CD4-positive, alpha-beta T cell treated with Interleukin-12 subunit alpha and Interleukin-12 subunit beta, for 1 hour (primary cell): ENCODE measurements at regions not wholly inside any gene's neighbourhood (a gene's known extent, or its start where the extent isn't known, plus 50 kb on each side); places are given as distances from the start of the nearest gene placed in this dataset.

Source experiments
- DNase-seq: peaks from one replicate; pipeline ENCODE4 v3.0.0-alpha.2; 2020

DNA sequence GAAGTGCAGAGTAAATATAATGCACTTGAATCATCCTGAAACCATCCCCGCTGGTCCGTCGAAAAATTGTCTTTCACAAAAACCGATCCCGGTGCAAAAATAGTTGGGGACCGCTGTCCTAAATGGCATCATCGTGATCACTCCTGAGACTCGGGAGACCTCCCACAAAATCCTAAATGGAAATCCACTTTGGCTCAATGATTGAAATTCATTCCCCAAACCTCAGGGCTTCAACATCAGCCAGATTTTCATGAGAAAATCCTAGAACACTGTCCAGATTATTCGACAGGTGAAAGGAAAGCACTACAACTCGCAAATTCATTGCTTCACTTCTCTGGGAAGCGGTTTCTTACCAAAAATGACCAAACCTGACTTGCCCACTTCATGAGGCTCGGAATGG is 335.3 kb upstream of the ZNF507 start:
- DNase-seq: no peak

DNA sequence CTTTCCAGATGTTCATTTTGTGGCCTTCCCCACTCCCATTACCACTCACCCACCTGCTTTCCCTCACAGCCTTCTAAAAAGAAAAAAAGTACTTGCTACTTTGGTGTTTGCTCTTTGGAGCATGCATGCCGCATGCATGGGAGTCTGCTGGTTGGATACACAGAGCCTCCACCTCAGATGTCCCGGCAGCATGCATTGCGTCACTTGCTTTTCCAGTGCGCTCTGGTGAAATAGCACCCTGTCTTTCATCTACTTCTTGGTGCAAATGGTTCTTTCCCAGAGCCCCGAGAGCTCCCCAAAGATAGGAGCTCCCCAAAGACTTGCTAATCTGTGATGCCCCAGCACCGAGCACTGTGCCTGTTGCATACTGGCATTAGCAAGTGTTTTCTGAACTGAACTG is 333.2 kb upstream of the ZNF507 start:
- no peak for DNase-seq

DNA sequence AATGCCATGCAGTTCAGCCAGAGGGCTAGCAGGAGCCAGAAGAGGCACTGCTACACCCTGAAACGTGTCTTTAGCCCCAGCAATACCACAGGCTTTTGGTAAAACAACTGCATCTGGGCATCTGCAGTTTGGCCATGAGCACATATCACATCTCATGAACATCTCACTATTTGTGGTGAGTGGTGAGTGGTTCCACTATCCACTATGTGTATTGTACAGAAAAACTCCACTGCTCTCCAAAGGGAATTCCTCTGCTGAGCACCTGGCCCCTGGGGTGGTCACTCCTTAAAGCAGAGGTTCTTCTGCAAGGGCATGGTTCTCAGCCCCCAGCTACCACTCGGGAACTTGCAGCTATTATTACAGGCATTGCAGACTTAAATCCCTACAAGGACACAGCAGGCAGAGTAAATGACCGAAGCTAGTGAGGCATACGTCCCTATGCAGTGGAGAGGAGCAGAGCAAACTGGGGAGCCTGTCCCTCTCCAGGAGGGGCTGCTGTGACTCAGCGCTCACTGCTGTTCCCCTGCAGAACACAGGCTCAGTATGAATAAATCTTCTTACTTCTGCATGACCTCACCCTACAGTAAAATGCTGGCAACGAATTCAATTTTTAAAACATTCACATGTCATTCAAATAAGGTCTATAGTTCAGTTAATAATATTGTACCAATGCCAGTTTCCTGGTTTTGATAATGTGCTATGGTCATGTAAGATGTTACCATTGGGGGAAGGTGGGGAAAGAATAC is 332.4 kb upstream of the ZNF507 start:
- DNase-seq: no peak

DNA sequence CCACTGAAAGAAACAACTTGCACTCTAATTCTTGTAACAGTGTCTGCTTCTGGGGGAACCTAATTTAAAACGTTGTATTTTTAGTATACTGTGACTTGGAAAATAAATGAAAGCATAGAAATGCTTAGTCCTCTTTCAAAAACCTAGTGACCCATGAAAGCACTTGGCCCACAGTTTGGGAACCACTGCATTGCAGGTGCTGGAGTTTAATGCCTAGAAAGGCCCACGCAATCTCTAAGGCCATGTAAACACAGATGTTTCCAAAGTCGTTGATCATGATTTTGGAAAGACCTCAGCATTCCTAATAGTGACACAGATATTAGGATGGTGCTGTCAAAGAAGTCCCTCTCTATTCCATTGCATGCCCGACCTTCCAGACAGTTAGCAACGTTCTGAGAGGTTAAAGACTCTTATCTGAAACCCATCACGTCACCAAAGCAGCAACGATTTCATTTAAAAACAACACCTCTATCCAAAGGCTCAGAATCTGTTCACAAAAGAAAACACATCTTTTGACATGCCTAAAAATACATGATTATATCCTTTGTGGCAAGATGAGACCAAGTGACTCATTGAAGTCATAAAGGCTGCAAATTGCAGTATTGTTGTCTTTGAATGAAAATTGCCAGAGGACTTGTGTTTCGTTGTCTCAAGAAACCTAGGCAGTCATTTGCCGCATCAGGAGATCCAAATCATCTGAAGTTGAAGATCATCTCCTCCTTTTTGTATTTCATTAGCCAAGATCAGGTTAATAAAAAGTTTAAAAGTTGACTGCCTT is 328.0 kb upstream of the ZNF507 start:
- DNase-seq: no peak

DNA sequence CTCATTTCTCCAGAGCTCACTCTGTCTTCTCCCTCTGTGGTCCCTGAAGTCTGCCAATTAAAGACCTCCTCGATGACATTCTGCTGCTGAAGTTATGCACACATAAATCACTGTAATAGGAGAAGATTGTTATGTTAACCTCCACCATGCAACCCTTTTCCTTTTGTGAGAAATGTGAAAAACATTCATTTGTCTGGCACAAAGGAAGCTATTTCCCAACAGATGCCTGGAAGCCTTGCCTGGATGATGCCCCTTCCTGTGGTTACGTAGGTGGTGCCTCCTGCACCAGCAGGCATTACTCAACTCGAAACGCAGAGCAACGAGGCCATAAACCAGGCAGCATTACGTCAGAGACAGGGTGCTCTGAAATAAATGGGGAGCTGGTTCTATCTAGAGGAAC is 327.4 kb upstream of the ZNF507 start:
- no peak for DNase-seq

DNA sequence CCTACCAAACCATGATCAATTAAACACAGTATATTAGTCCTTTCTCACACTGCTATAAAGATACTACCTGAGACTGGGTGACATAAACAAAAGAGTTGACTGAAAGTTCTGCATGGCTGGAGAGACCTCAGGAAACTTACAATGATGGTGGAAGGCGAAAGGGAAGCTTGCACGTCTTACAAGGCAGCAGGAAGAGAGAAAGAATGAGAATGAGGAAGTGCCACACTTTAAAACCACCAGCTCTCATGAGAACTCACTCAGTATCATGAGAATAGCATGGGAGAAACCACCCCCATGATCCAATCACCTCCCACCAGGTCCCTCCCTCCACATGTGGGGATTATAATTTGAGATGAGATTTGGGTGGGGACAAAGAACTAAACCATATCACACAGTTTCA is 324.9 kb upstream of the ZNF507 start:
- no peak for DNase-seq

DNA sequence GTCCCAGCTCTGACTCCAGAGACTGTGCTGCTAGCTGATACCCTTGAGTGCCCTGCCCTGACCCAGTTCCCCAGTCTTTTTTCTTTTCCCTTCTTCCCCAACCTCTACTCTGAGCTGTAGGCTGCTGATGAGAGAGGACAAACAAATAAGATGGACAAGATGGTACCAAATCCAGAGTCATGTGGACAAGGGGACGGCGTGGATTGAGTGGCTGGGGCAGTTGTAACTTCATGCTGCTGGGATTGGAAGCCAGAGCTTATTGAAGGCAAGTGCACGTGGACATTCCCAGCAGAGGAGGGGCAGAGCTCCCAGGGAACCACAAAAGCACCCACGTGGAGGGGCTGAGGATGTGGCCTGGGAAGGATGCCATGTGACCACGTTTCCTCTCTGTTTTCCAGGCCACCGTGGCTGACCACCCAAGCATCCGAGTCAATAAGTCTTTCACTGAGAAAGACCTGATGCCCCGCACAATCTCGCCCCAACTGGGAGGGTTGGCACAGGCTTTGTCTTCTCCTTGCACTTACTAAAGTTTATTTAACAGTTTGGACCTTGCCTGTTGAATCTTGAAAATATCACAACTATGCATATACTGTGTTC is 323.3 kb upstream of the ZNF507 start:
- no peak for DNase-seq

DNA sequence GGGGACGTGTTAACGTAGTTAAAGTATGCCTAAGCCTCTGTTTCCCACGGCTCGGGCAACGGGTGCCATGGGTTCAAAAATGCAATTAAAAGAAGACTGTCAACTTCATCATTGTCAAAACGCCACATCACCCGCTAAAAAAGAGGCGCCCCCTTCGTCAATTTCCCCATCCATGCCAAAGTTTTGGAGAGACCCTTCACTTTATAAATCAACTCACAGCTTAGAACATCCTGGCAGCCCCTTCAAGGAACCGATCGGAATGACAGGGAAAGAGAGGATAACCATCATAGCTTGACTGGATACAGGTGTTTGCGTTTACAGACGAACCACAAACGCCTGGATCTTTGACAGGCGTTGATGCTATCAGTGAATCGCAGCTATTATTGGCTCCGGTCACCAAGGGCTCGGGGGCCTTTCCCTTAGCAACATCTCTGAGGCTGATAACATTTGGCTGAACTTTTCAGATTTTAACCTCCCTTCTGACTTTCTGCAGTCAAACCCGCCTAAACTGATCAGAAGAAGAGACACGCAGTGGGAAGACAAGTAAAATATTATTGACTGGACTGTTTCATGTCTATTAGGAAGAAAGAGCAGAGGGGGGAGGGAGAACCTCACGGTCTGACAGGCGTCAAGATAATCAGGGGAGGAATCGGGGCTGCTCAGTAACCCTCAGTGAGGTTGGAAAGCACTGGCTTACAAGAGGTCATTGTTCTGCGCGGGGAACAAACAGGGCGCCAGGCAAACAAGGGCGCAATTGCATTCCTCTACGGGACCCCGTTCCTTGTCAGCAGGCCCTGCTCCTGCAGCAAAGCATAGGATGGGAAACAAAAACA is 322.5 kb upstream of the ZNF507 start:
- no peak for DNase-seq

DNA sequence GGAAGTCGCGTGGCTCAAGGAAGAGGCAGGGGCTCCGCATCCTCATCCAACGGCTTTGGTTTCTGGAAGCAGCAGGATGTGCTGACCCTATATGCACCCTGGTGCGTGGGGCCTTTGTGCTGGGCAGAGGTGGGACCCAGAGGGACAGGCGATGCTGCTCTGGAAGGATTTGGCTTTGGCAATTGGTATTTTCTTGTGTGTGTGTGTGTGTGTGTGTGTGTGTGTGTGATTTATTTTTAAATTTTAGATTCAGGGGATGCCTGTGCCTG is 321.9 kb upstream of the ZNF507 start:
- DNase-seq: no peak

DNA sequence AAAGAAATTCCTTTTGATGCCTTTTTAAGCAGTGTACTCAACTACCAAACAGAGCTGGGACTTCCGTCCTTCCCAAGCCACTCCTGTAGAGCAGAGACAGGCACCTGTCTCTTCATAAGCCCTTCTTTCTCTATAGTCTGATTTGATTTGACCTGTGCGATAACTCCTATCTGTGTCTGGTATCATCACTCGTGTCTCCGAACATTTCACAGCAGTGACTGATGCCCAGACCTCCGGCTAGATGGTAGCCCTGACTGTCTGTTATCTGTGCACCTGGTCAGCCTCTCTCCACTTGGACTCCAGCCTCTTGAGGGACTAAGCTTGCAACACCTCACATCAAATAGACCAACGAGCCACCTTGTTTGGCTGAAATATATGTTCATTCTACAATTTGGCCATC is 316.2 kb upstream of the ZNF507 start:
- DNase-seq: no peak

DNA sequence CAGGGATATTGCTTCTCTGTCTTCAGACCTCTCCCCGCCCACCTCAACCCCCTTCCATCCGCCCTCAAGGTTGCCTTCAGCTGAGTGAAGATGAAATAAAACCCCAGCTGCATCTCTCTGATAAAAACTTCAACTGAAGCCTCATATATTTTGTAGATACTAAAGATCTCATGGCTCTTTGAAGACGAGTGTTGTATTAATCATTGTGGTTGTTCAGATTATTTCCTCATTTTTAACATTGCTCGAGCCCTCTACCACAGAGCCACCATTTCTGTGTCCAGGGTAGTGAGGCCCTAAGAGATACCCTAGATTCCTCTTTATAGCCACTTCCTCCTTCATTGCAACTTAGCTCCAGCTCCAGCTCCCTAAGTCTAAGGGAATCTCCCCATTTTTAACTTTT is 312.8 kb upstream of the ZNF507 start:
- DNase-seq: no peak

DNA sequence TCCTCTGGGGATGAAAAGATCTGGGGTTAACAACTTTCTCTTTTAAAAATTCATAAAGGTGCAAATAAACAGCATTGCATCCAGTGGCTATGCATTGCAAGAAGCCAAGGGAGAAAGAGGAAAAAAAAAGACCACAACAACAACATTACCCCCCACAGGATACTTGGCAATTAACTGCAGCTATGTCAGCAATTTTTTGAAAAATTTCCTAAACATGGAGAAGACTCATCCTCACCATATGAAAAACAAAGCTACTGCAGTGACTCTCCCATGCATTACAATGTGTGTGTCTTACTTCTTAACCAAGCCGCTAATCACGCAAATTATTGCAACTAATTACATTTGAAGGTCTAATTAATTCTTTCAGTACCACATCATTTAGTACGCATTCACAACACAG is 309.8 kb upstream of the ZNF507 start:
- no peak for DNase-seq

DNA sequence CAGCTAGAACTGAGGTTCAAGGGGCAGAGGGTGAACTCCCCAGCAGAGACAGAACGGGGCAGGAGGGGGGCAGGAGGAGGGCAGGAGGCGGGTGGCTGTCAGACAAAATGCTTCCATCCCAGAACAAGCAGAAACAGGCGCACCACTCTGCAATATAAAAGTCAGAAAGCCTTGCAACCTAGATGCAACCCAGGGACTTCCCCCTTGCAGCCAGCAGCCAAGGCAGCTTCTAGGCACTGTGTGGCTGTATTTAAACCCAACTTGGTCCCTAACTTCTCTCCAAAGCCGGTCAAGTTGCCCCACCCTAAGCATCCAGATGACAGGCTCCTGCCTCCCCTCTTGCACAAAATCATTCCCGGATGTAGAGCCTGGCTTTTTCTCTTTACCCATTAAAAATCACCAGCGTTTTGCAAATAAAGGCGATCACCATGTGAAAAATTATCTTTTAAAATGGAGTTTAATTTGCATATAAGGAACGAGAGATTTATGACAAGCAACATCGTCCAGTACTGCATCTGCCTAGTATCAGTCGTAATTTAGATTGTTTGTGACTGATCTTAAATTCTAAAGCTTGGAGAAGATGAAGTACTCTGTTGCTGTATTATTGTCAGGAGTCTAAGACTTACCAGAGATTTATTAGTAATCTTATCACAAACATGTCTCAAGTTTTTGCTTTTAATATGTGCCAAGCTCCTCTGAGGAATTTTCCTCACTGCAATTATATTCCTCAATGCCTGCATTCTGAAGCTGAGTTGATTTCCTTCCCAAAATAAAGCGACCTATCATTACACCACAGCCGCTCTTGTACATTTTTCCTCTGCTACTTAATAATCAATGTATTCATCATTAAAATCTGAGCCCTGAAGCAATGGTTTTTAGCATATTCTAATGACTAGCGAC is 307.1 kb upstream of the ZNF507 start:
- DNase-seq: no peak

DNA sequence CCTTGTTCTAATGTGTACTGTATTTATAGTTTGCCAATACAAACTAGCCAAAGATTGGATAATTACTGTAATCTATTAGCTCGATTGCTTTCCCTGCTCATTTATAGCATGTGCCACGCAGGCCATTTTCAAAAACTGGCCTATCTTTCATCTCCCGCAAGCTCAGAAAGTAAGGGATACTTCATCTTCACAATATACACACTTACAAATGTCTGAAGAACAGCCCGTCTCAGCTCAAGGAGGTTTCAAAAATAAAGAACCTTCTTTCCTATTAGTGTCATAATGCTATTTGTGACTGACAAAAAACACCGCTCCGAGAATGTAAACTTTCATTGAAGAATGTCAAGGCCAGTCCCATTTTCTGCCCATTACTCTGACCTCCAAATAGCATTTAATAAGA is 306.4 kb upstream of the ZNF507 start:
- no peak for DNase-seq

DNA sequence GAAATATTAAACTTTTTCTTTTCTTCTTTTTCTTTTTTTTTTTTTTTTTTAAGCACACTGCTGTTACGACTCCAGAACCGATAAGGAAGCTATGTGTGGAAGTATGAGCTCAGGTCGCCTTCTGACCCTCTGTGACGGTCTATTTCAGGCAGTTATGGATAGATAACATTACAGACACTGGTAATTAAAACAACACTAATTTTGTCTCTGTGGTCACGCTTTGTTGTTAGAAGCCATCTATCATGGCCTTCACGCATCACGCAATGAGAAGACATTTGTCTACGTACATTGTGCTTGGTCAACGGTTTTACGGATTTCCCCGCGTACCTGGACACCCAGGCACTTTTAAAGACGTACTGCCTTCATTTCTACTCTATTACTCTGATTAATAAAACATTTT is 306.0 kb upstream of the ZNF507 start:
- DNase-seq: no peak

DNA sequence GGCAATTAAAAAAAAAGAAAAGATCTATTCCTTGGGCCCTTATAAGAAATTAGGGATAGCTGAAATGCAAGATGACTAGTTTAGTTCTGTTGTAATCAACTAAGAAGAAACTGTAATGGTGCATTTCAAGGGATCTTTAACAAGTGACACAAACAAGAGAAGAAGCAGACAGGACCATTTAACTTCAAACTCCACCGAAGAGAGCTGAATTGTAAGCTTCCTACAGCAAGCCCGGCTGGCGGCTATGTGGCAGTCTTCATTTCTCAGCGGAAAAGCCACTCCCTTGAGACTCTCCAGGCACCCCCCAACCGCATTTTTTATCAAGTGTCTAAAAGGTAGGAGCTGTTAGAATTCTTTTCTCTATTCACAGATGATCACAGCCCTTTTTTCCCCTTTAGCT is 305.2 kb upstream of the ZNF507 start:
- DNase-seq: no peak

DNA sequence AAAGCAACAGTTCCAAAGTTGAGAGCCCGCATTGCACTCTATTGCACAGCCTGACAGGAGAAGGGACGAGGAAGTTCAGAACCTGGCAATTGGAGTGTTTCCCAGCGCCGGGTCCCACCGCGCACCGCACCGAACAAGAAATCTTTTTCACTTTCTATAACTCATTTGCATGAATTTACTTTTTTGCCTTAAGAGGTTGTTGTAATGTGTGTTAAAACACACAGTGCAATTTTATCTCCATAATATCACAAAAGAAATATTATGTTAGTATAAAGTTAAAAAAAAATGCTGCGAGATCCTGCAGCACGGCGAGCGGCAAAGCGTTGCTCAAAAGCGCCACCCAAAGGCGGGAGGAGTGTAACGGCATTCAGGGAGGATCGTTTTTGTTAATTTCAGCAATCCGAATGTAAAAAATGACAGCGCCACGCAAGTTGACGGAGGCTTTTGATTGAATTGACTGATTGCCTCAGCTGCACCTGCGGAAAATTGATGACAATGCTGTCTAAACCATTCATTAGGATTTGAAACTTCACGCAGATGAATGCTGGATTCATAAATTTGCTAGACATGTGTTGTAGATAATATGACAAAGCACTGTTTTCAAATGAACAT is 303.6 kb upstream of the ZNF507 start:
- no peak for DNase-seq

DNA sequence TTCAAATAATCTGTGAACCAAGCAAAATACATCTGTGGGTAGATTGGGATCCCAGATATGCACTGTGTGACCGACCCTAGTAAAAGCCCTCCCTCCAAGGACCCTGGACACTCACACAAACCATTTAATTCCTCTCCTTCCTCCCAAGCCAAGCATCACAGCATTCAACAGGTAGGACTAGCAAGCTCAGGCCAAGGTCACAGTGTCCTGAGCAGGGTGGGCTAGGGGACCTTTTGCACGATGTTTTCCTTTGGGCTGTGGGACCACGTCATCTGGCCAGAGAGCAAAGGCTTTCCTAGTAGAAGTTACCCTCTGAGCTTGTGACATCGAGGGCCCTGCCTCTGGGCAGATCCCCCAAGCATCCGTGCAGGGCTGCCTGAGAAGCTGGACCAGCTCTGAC is 297.6 kb upstream of the ZNF507 start:
- DNase-seq: no peak

DNA sequence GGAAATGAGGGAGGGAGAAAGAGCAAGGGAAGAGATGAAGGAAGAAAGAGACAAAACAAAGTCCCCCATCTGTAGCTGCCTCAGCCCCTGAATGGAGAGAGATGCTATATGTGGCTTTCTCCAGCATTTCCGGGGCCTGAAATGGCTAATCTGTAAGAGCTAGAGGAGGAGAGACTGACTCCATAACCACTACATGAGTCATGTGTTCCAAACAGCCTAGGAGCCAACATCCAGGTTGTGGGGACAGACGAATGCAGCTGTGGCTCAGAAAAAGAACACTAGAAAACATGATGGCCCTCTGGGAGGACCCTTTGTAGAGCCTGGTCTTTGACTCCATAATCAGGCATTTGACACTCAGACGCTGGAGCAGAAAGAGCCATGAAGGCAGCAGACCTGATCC is 292.0 kb upstream of the ZNF507 start:
- no peak for DNase-seq

DNA sequence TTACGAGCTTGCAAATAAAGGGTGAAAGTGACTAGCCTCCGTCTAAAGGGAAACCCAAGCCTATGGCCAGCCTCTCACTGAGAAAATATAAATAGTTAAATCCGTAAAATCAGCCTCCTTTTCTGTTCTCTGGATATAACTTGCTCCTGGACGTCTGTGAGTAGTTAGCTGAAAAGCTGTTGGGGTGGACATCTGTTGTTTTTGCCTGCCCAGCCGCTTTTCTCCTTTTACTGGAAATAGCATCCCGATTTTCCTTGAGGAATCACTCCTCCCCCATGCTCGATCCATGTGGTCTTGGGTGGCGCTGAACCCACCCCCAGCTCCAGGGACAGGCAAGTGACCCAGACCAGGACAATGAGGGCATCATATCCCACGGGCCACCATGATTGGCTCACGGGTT is 291.5 kb upstream of the ZNF507 start:
- DNase-seq: no peak

DNA sequence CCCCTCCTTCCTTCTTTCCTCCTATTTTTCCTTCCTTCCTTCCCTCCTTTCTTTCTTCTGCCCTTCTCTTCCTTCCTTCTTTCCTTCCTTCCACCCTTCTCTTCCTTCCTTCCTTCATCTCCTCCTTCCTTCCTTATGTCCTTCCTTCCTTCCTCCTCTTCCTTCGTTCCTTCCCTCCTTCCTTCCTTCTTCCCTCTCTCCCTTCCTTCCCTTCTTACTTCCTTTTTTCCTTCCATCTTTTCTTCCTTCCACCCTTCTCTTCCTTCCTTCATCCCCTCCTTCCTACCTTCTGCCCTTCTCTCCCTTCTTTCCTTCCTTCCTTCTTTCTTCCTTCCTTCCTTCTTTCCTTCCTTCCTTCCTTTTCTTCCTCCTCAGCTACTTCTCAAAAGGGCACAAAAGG is 287.3 kb upstream of the ZNF507 start:
- no peak for DNase-seq

DNA sequence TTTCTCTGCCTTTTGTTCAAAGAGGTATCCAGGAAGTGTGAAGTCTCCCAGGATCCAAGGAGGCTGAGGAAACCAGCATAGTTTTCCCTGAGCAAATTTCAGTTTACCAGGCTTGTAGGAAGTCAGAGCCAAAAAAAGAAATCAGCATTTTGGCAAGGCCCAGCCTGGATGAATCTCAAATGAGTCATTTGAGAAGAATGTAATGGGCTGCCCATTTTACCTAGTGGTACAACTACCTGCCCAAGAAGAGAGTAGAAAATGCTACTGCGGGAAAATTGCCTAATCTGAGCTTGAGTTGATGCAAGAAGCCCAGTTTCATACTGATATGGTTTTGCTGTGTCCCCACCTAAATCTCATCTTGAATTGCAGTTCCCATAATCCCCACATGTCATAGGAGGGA is 284.1 kb upstream of the ZNF507 start:
- DNase-seq: no peak
